WTC11 (cell line): ENCODE measurements at regions not wholly inside any gene's neighbourhood (a gene's known extent, or its start where the extent isn't known, plus 50 kb on each side); places are given as distances from the start of the nearest gene placed in this dataset.

ENCODE experiments used
- FOXK1 ChIP-seq: sonication (generic); formaldehyde crosslinking; IDR thresholded peaks from 2 replicates; pipeline ENCODE4 v1.8.0; 2022; ENCODE audit warnings: mild to moderate bottlenecking, moderate library complexity, missing genetic modification reagents
- FOXP1 ChIP-seq: sonication (generic); formaldehyde crosslinking; IDR thresholded peaks from 2 replicates; pipeline ENCODE4 v1.8.0; 2022; ENCODE audit warnings: missing genetic modification reagents, mild to moderate bottlenecking, moderate library complexity, borderline replicate concordance
- NFYB ChIP-seq: sonication (generic); formaldehyde crosslinking; conservative IDR thresholded peaks from 2 replicates; pipeline ENCODE4 v1.8.0; 2022; ENCODE audit warnings: low read depth, missing genetic modification reagents
- NR3C1 ChIP-seq: sonication (generic); formaldehyde crosslinking; conservative IDR thresholded peaks from 2 replicates; pipeline ENCODE4 v1.8.1; 2023; ENCODE audit warnings: low read depth, mild to moderate bottlenecking, missing genetic modification reagents
- ZNF416 ChIP-seq: fragments of 250-450 bp; sonication (Bioruptor Pico); IDR thresholded peaks from 2 replicates; pipeline ENCODE4 v1.9.0; 2021; ENCODE audit warnings: mild to moderate bottlenecking, inconsistent platforms
- TF ChIP-seq, protein P1 (sequence below): fragments of 200-600 bp; IDR thresholded peaks from 2 replicates; pipeline ENCODE4 v1.8.0; 2022; ENCODE audit warnings: antibody characterized with exemption
- TF ChIP-seq, protein P2 (sequence below): sonication (generic); formaldehyde crosslinking; IDR thresholded peaks from 2 replicates; pipeline ENCODE4 v1.8.0; 2022; ENCODE audit warnings: mild to moderate bottlenecking, missing genetic modification reagents
- TF ChIP-seq, protein P3 (sequence below): fragments of 250-450 bp; sonication (Bioruptor Pico); IDR thresholded peaks from 2 replicates; pipeline ENCODE4 v1.8.0; 2021; ENCODE audit warnings: mild to moderate bottlenecking
- TF ChIP-seq, protein P4 (sequence below): sonication (generic); formaldehyde crosslinking; IDR thresholded peaks from 2 replicates; pipeline ENCODE4 v1.8.1; 2022; ENCODE audit warnings: missing genetic modification reagents, borderline replicate concordance
- TF ChIP-seq, protein P5 (sequence below): sonication (generic); formaldehyde crosslinking; IDR thresholded peaks from 2 replicates; pipeline ENCODE4 v1.8.1; 2022; ENCODE audit warnings: low read depth, missing genetic modification reagents, borderline replicate concordance
- TF ChIP-seq, protein P6 (sequence below): sonication (generic); formaldehyde crosslinking; IDR thresholded peaks from 2 replicates; pipeline ENCODE4 v1.8.1; 2023; ENCODE audit warnings: mild to moderate bottlenecking, moderate library complexity, missing genetic modification reagents

DNA sequence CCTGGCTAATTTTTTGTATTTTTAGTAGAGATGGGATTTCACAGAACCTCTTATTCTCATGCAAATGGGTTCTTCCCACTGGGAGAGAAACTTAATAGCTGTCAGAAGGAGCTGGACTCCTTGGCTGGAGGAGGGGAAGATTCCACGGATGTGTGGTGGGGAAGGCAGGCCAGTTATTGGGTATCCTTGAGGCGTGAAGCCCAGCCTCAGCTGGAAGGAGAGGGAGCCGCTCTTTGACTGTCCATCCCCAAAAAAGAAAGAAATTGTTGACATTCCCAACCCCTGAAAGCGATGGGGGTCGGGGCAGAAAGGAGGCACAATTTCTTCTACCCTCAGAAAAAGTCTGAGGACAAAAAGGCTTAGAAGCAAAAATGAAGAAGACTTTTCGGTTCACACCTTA lies 983.1 kb upstream of the PABPC4L start:
- TF ChIP-seq, protein P1, sequence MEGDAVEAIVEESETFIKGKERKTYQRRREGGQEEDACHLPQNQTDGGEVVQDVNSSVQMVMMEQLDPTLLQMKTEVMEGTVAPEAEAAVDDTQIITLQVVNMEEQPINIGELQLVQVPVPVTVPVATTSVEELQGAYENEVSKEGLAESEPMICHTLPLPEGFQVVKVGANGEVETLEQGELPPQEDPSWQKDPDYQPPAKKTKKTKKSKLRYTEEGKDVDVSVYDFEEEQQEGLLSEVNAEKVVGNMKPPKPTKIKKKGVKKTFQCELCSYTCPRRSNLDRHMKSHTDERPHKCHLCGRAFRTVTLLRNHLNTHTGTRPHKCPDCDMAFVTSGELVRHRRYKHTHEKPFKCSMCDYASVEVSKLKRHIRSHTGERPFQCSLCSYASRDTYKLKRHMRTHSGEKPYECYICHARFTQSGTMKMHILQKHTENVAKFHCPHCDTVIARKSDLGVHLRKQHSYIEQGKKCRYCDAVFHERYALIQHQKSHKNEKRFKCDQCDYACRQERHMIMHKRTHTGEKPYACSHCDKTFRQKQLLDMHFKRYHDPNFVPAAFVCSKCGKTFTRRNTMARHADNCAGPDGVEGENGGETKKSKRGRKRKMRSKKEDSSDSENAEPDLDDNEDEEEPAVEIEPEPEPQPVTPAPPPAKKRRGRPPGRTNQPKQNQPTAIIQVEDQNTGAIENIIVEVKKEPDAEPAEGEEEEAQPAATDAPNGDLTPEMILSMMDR, result no peak
- TF ChIP-seq, protein P2, sequence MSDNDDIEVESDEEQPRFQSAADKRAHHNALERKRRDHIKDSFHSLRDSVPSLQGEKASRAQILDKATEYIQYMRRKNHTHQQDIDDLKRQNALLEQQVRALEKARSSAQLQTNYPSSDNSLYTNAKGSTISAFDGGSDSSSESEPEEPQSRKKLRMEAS (CRISPR knock-in tag), result no peak
- TF ChIP-seq, protein P3, sequence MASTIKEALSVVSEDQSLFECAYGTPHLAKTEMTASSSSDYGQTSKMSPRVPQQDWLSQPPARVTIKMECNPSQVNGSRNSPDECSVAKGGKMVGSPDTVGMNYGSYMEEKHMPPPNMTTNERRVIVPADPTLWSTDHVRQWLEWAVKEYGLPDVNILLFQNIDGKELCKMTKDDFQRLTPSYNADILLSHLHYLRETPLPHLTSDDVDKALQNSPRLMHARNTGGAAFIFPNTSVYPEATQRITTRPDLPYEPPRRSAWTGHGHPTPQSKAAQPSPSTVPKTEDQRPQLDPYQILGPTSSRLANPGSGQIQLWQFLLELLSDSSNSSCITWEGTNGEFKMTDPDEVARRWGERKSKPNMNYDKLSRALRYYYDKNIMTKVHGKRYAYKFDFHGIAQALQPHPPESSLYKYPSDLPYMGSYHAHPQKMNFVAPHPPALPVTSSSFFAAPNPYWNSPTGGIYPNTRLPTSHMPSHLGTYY (CRISPR knock-in tag), result no peak
- TF ChIP-seq, protein P4, sequence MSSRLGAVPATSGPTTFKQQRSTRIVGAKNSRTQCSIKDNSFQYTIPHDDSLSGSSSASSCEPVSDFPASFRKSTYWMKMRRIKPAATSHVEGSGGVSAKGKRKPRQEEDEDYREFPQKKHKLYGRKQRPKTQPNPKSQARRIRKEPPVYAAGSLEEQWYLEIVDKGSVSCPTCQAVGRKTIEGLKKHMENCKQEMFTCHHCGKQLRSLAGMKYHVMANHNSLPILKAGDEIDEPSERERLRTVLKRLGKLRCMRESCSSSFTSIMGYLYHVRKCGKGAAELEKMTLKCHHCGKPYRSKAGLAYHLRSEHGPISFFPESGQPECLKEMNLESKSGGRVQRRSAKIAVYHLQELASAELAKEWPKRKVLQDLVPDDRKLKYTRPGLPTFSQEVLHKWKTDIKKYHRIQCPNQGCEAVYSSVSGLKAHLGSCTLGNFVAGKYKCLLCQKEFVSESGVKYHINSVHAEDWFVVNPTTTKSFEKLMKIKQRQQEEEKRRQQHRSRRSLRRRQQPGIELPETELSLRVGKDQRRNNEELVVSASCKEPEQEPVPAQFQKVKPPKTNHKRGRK (CRISPR knock-in tag), result no peak
- TF ChIP-seq, protein P5, sequence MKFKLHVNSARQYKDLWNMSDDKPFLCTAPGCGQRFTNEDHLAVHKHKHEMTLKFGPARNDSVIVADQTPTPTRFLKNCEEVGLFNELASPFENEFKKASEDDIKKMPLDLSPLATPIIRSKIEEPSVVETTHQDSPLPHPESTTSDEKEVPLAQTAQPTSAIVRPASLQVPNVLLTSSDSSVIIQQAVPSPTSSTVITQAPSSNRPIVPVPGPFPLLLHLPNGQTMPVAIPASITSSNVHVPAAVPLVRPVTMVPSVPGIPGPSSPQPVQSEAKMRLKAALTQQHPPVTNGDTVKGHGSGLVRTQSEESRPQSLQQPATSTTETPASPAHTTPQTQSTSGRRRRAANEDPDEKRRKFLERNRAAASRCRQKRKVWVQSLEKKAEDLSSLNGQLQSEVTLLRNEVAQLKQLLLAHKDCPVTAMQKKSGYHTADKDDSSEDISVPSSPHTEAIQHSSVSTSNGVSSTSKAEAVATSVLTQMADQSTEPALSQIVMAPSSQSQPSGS (CRISPR knock-in tag), result no peak
- TF ChIP-seq FOXP1 (CRISPR knock-in tag) (no peak), NFYB (CRISPR knock-in tag) (no peak), FOXK1 (CRISPR knock-in tag) (no peak), ZNF416 (CRISPR knock-in tag) (no peak), NR3C1 (no peak)
- TF ChIP-seq, protein P6, sequence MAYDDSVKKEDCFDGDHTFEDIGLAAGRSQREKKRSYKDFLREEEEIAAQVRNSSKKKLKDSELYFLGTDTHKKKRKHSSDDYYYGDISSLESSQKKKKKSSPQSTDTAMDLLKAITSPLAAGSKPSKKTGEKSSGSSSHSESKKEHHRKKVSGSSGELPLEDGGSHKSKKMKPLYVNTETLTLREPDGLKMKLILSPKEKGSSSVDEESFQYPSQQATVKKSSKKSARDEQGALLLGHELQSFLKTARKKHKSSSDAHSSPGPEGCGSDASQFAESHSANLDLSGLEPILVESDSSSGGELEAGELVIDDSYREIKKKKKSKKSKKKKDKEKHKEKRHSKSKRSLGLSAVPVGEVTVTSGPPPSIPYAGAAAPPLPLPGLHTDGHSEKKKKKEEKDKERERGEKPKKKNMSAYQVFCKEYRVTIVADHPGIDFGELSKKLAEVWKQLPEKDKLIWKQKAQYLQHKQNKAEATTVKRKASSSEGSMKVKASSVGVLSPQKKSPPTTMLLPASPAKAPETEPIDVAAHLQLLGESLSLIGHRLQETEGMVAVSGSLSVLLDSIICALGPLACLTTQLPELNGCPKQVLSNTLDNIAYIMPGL (CRISPR knock-in tag), result no peak
